SU-DHL-6 (cell line): ENCODE measurements at regions not wholly inside any gene's neighbourhood (a gene's known extent, or its start where the extent isn't known, plus 50 kb on each side); places are given as distances from the start of the nearest gene placed in this dataset.
"Not testable (repeated sequence)": the region's sequence is repeated elsewhere in the genome, so short reads cannot be mapped to it uniquely, and the experiment has no call there.

Experiments
- H2AFZ ChIP-seq: fragments of 200-600 bp; sonication (generic); 2 replicates; pipeline ENCODE4 v1.6.1; 2014; ENCODE audit warnings: low read depth, mild to moderate bottlenecking, moderate library complexity, mixed read lengths, antibody characterized with exemption, low read length; ENCODE audit not compliant: severe bottlenecking
- H3F3A ChIP-seq: fragments of 200-600 bp; shearing (Covaris generic); 2 replicates; pipeline ENCODE4 v1.6.0; 2016; ENCODE audit warnings: antibody characterized with exemption, mild to moderate bottlenecking; ENCODE audit not compliant: insufficient read depth
- H3K27ac ChIP-seq: fragments of 200-600 bp; sonication (generic); 2 replicates; pipeline ENCODE4 v1.5.1; 2016; ENCODE audit warnings: low read depth, mild to moderate bottlenecking, low read length, moderate library complexity, mixed read lengths
- H3K27me3 ChIP-seq: fragments of 200-600 bp; sonication (generic), shearing (Covaris generic); 2 replicates; pipeline ENCODE4 v1.6.0; 2014; ENCODE audit warnings: mild to moderate bottlenecking, low read length
- H3K36me3 ChIP-seq: fragments of 200-600 bp; sonication (generic); 2 replicates; pipeline ENCODE4 v1.6.1; 2014; ENCODE audit warnings: mild to moderate bottlenecking, low read length, mixed read lengths
- H3K4me2 ChIP-seq: fragments of 300-600, 200-600 bp; shearing (Covaris generic), sonication (generic); 2 replicates; pipeline ENCODE4 v1.6.0; 2014; ENCODE audit warnings: low read length, low read depth, mild to moderate bottlenecking; ENCODE audit not compliant: poor library complexity, severe bottlenecking
- H3K4me3 ChIP-seq: fragments of 200-600 bp; sonication (generic); 2 replicates; pipeline ENCODE4 v1.5.1; 2014; ENCODE audit warnings: antibody characterized with exemption, low read length, mild to moderate bottlenecking, mixed read lengths; ENCODE audit not compliant: insufficient read depth, poor library complexity, severe bottlenecking
- H3K79me2 ChIP-seq: fragments of 200-600 bp; sonication (generic); 2 replicates; pipeline ENCODE4 v1.6.1; 2014; ENCODE audit warnings: mild to moderate bottlenecking, low read length, moderate library complexity; ENCODE audit not compliant: insufficient read depth
- H3K9ac ChIP-seq: fragments of 200-600 bp; sonication (generic); 2 replicates; pipeline ENCODE4 v1.7.0; 2014; ENCODE audit warnings: mild to moderate bottlenecking, low read length
- H3K9me2 ChIP-seq: fragments of 200-600 bp; sonication (generic); replicated peaks from 2 replicates; pipeline ENCODE4 v1.6.1; 2014; ENCODE audit warnings: low read length; ENCODE audit not compliant: insufficient read depth
- H3K9me3 ChIP-seq: fragments of 200-600 bp; sonication (generic); 2 replicates; pipeline ENCODE4 v1.6.1; 2014; ENCODE audit warnings: low read length, mixed read lengths; ENCODE audit not compliant: insufficient read depth
- H4K20me1 ChIP-seq: fragments of 200-600 bp; sonication (generic); 2 replicates; pipeline ENCODE4 v1.6.1; 2014; ENCODE audit warnings: low read depth, mild to moderate bottlenecking, antibody characterized with exemption, low read length, moderate library complexity, mixed read lengths
- EZH2phosphoT487 ChIP-seq: fragments of 200-600 bp; sonication (generic), shearing (Covaris generic); conservative IDR thresholded peaks from 2 replicates; pipeline ENCODE4 v1.6.1; 2018; ENCODE audit warnings: mild to moderate bottlenecking, antibody characterized with exemption, low read length, moderate library complexity, mixed read lengths
- TF ChIP-seq, protein P1 (sequence below): fragments of 200-600 bp; sonication (generic); IDR thresholded peaks from one replicate; pipeline ENCODE4 v1.5.1; 2017; ENCODE audit warnings: antibody characterized with exemption, mild to moderate bottlenecking, low read length, moderate library complexity; ENCODE audit not compliant: insufficient read depth, poor library complexity, severe bottlenecking

DNA sequence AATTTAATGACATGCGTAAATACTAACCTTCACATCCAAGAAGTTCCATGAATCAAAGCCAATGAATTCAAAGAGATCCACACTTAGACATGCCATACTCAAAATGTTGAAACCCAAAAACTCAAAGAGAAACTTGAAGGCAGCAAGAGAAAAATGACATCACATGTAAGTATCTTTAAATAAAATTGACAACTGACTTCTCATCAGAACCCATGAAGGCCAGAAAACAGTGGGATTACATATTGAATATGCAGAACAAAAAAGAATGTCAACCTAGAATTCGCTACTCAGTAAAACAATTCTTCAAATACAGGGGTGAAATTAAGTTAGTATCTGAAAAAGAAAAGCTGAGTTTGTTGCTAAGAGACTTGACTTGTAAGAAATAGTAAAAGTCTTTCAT is 953.9 kb upstream of the HS3ST1 start:
- no peak overlapping the region for H3K27ac ChIP-seq
- TF ChIP-seq, protein P1, sequence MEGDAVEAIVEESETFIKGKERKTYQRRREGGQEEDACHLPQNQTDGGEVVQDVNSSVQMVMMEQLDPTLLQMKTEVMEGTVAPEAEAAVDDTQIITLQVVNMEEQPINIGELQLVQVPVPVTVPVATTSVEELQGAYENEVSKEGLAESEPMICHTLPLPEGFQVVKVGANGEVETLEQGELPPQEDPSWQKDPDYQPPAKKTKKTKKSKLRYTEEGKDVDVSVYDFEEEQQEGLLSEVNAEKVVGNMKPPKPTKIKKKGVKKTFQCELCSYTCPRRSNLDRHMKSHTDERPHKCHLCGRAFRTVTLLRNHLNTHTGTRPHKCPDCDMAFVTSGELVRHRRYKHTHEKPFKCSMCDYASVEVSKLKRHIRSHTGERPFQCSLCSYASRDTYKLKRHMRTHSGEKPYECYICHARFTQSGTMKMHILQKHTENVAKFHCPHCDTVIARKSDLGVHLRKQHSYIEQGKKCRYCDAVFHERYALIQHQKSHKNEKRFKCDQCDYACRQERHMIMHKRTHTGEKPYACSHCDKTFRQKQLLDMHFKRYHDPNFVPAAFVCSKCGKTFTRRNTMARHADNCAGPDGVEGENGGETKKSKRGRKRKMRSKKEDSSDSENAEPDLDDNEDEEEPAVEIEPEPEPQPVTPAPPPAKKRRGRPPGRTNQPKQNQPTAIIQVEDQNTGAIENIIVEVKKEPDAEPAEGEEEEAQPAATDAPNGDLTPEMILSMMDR: no peak
- no peak for TF ChIP-seq EZH2phosphoT487

DNA sequence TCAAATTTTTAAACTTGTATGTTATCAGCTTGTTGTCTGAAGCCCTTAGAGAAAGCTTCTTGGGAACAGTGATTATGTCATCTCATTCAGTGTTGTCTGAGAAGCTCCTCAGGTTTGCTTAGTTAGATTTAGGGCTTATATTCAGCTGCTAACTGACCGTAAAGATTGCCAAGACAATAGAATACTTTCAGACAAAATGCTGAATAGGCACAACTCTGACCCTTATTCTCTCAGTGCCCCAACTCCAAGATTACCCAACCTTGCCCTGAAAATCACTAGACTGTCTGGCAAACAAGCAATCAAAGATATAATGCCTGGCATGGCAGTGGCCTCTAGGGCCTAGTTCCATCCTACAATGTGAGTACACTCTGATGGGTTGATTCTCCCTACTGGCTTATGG is 950.5 kb upstream of the HS3ST1 start:
- no peaks in the 10 kb centered on the region for H3K9me3 ChIP-seq
- H3K9ac ChIP-seq: no peak overlapping the region
- no peak overlapping the region for H2AFZ ChIP-seq
- no peak overlapping the region for H3K4me2 ChIP-seq
- H3K79me2 ChIP-seq: no peaks in the 10 kb centered on the region
- H3K9me2 ChIP-seq: no peaks in the 10 kb centered on the region
- H3K27me3 ChIP-seq: no peaks in the 10 kb centered on the region
- H3F3A ChIP-seq: no peaks in the 10 kb centered on the region
- H3K4me3 ChIP-seq: no peak overlapping the region
- H3K27ac ChIP-seq: no peak overlapping the region
- H4K20me1 ChIP-seq: no peaks in the 10 kb centered on the region
- TF ChIP-seq, protein P1: no peak
- no peak for TF ChIP-seq EZH2phosphoT487
- no peaks in the 10 kb centered on the region for H3K36me3 ChIP-seq

More for the DNA sequence above, 953.9 kb upstream of the HS3ST1 start:
- Histone ChIP-seq H3K9me2 (no peaks in the 10 kb centered on the region), H4K20me1 (no peaks in the 10 kb centered on the region), H3K4me3 (no peak overlapping the region), H3K36me3 (no peaks in the 10 kb centered on the region), H2AFZ (no peak overlapping the region), H3K79me2 (no peaks in the 10 kb centered on the region), H3K27me3 (no peaks in the 10 kb centered on the region), H3K9ac (no peak overlapping the region), H3K9me3 (no peaks in the 10 kb centered on the region), H3F3A (no peaks in the 10 kb centered on the region), H3K4me2 (no peak overlapping the region)

DNA sequence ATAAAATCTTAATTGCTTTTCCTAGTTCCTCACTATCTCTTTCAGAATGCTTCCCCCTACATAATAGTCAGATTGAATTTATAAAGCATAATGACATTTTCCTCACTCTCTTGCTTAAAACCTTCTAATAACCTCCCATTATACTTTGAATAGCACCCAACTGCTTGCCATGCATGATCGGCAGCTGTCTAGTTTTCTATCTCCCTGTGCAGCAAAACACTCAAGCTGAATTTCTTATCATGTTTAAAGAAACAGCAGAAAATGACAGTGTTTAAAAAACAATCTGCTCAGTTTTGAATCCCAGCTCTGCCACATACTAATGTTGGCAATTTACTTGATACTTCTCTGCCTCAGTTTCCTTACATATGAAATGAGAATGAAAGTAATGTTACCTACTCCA is 947.1 kb upstream of the HS3ST1 start:
- TF ChIP-seq EZH2phosphoT487: no peak
- TF ChIP-seq, protein P1: no peak
- no peak overlapping the region for H3K9ac ChIP-seq

DNA sequence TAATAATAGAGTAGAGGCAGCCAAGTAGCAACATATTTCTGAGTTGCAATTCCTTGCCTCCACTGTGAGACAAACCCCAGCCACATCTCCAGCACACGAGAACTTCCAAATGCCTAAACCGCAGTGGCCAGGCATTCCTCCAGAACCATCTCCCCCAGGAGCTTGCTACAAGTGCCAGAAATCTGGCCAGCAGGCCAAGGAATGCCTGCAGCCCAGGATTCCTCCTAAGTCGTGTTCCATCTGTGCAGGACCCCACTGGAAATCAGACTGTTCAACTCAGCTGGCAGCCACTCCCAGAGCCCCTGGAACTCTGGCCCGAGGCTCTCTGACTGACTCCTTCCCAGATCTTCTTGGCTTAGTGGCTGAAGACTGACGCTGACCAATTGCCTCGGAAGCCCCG is 937.2 kb upstream of the HS3ST1 start:
- not testable (repeated sequence) for H3K9me2 ChIP-seq, H3K79me2 ChIP-seq, H3K9ac ChIP-seq, H3K9me3 ChIP-seq, H3K4me3 ChIP-seq, H4K20me1 ChIP-seq, H2AFZ ChIP-seq, H3K36me3 ChIP-seq, H3K27ac ChIP-seq, H3F3A ChIP-seq, H3K4me2 ChIP-seq, H3K27me3 ChIP-seq

More for the DNA sequence above, 947.1 kb upstream of the HS3ST1 start:
- Histone ChIP-seq H4K20me1 (no peaks in the 10 kb centered on the region), H3K79me2 (no peaks in the 10 kb centered on the region), H3K27me3 (no peaks in the 10 kb centered on the region), H3K27ac (no peak overlapping the region), H3F3A (no peaks in the 10 kb centered on the region), H2AFZ (no peak overlapping the region), H3K4me2 (no peak overlapping the region), H3K36me3 (no peaks in the 10 kb centered on the region), H3K9me2 (no peaks in the 10 kb centered on the region), H3K9me3 (no peaks in the 10 kb centered on the region), H3K4me3 (no peak overlapping the region)
